Dermis blood vessel endothelial cell (primary cell): ENCODE measurements at regions not wholly inside any gene's neighbourhood (a gene's known extent, or its start where the extent isn't known, plus 50 kb on each side); places are given as distances from the start of the nearest gene placed in this dataset.

Experiments
- DNase-seq: peaks from one replicate; pipeline ENCODE4 v3.0.0; 2010

GRCh38 chr2:195606179-195606578 is 50.8 kb upstream of the SLC39A10 start:
- no peak for DNase-seq

GRCh38 chr2:195604706-195605105 is 52.3 kb upstream of the SLC39A10 start:
- no peak for DNase-seq

GRCh38 chr2:195603998-195604397 is 53.0 kb upstream of the SLC39A10 start:
- no peak for DNase-seq

- DNase-seq = no peak
Measured at GRCh38 chr2:195603408-195603807, 53.6 kb upstream of the SLC39A10 start.

- DNase-seq = no peak
Measured at GRCh38 chr2:195602687-195603086, 54.3 kb upstream of the SLC39A10 start.

- DNase-seq = no peak
Measured at GRCh38 chr2:195601361-195601760, 55.7 kb upstream of the SLC39A10 start.

GRCh38 chr2:195600778-195601177 is 56.2 kb upstream of the SLC39A10 start:
- no peak for DNase-seq

GRCh38 chr2:195596840-195597239 is 60.2 kb upstream of the SLC39A10 start:
- DNase-seq = no peak

- DNase-seq = no peak
Measured at GRCh38 chr2:195595825-195596224, 61.2 kb upstream of the SLC39A10 start.

GRCh38 chr2:195594919-195595694 is 61.9 kb upstream of the SLC39A10 start:
- no peak for DNase-seq

GRCh38 chr2:195594248-195594647 is 62.8 kb upstream of the SLC39A10 start:
- no peak for DNase-seq

- no peak for DNase-seq
Measured at GRCh38 chr2:195592105-195592504, 64.9 kb upstream of the SLC39A10 start.

- DNase-seq = no peak
Measured at GRCh38 chr2:195590861-195591205, 66.2 kb upstream of the SLC39A10 start.

GRCh38 chr2:195590199-195590860 is 66.7 kb upstream of the SLC39A10 start:
- no peak for DNase-seq

- no peak for DNase-seq
Measured at GRCh38 chr2:195587966-195588365, 69.1 kb upstream of the SLC39A10 start.

GRCh38 chr2:195586062-195586714 is 70.8 kb upstream of the SLC39A10 start:
- DNase-seq = no peak

GRCh38 chr2:195582188-195582587 is 74.8 kb upstream of the SLC39A10 start:
- no peak for DNase-seq

GRCh38 chr2:195579776-195580555 is 77.1 kb upstream of the SLC39A10 start:
- DNase-seq = no peak

- DNase-seq = peak; percentile 53
Measured at GRCh38 chr2:195575879-195576401, 81.1 kb upstream of the SLC39A10 start.

GRCh38 chr2:195575016-195575415 is 82.0 kb upstream of the SLC39A10 start:
- DNase-seq = no peak

- no peak for DNase-seq
Measured at GRCh38 chr2:195574312-195574711, 82.7 kb upstream of the SLC39A10 start.

GRCh38 chr2:195572895-195573683 is 83.9 kb upstream of the SLC39A10 start:
- no peak for DNase-seq
